ENCODE measurements at regions not wholly inside any gene's neighbourhood (a gene's known extent, or its start where the extent isn't known, plus 50 kb on each side); places are given as distances from the start of the nearest gene placed in this dataset.

DNA sequence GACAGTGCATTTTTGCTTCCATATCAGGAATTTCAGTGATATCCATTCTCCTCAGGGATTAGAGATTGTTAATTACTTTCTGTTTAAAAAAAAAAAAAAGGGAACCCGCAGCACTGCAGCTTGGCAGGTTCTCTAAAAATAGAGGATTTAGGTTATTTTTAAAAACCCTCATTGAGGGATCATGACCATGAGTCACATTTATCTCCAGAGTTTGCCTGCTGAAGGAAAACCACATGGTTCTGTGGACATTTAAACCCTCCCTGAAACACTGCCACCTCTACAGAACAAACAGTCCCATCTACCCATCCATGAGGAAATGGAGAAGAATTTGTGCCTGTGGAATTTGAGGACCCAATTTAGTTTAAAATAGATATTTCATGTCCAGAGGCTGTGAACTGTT, 66.2 kb upstream of the UBE2E1 start:
- H3K27ac ChIP-seq: peak overlapping the region in 2 of 12 donors; percentile 11 to 29

DNA sequence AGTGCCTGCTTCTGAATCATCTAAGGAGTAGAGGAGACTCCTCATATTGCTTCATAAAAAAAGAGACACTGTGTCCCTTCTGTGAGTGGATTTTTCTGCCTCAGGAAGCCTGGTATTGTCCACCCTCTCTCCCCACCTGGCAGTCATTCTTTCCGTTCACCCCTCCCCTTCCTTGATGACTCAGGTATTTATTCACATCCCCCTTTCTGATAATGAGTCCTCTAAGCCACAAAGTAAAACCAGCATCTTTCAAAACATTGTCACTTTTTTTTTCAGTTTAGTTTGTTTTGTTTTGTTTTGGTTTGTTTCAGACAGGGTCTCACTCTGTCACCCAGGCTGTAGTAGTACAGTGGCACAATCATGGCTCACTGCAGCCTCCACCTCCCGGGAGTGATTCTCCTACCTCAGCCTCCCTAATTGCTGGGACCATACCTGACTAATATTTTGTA, 65.2 kb upstream of the UBE2E1 start:
- DNase-seq (no peak), ATAC-seq (peak in 3 of 4 donors; percentile 68 to 77 (median 72))
- Histone ChIP-seq H3K9me3 (no peaks in the 10 kb centered on the region), H3K4me3 (no peak overlapping the region), H3K27me3 (no peaks in the 10 kb centered on the region), H3K36me3 (no peaks in the 10 kb centered on the region), H3K27ac (peak overlapping the region in 5 of 12 donors; percentile 5 to 79 (median 51)), H3K4me1 (peaks cover 5 to 30% (median 17%) of the 10 kb centered on the region in 12 donors)
- no peak for TF ChIP-seq POLR2A (IDR thresholded peaks at IDR 0.05)
- TF ChIP-seq, protein P1, sequence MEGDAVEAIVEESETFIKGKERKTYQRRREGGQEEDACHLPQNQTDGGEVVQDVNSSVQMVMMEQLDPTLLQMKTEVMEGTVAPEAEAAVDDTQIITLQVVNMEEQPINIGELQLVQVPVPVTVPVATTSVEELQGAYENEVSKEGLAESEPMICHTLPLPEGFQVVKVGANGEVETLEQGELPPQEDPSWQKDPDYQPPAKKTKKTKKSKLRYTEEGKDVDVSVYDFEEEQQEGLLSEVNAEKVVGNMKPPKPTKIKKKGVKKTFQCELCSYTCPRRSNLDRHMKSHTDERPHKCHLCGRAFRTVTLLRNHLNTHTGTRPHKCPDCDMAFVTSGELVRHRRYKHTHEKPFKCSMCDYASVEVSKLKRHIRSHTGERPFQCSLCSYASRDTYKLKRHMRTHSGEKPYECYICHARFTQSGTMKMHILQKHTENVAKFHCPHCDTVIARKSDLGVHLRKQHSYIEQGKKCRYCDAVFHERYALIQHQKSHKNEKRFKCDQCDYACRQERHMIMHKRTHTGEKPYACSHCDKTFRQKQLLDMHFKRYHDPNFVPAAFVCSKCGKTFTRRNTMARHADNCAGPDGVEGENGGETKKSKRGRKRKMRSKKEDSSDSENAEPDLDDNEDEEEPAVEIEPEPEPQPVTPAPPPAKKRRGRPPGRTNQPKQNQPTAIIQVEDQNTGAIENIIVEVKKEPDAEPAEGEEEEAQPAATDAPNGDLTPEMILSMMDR (IDR thresholded peaks at IDR 0.05): no peak
- WGBS, 4 donors: 67 to 80% (median 73%) methylated on average over 2 of the region's 2 CpGs
- intact Hi-C loops (cut with DNase I): no loop called here

More for the DNA sequence above, 66.2 kb upstream of the UBE2E1 start:
- no peak for DNase-seq
- intact Hi-C loops (cut with DNase I): no loop called here
- no peaks in the 10 kb centered on the region for H3K36me3 ChIP-seq
- no peak for TF ChIP-seq POLR2A (IDR thresholded peaks at IDR 0.05)
- TF ChIP-seq, protein P1 (IDR thresholded peaks at IDR 0.05): no peak
- 7 to 21% (median 12%) methylated on average over 1 of the region's 1 CpG for WGBS, 4 donors
- no peak overlapping the region for H3K4me3 ChIP-seq
- peaks cover 5 to 39% (median 17%) of the 10 kb centered on the region in 12 donors for H3K4me1 ChIP-seq
- no peaks in the 10 kb centered on the region for H3K27me3 ChIP-seq
- ATAC-seq: peak in 3 of 4 donors; percentile 53 to 72 (median 53)
- H3K9me3 ChIP-seq: no peaks in the 10 kb centered on the region

DNA sequence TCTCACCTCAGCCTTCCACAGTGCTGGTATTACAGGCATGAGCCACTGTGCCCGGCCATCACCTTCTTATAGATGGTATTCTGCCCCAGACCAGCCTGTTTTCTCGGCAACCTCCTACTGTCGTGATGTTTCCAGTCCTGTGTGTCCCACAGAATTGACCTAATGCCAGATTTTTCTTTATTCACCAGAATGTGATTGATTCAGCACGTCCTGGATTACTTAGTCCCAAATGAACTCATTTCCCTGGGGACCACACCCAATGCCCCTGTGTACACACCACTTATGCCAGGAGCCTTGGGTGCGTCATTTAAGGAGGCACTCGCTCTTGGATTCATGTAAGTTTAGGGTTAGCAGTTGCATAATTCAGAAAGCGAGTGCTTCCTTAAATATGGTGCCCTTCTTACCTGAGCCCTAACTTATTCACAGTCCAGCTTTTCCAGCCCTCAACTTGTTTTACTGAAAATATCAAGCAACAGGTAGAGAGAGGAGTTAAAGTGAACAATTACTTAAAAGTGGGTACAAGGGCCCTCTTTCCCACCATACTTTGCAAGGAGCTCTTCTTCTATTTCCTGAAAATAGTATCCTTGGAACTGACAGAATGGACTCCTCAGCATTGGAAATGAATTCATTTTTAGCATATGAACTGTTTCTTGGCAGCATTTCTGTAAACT, 64.6 kb upstream of the UBE2E1 start:
- WGBS, 4 donors: 69 to 85% (median 78%) methylated on average over 7 of the region's 7 CpGs
- intact Hi-C loops (cut with DNase I): no loop called here
- peak in 1 of 5 donors; percentile 48 for DNase-seq
- Histone ChIP-seq H3K27me3 (no peaks in the 10 kb centered on the region), H3K36me3 (no peaks in the 10 kb centered on the region), H3K4me1 (peaks cover 5 to 28% (median 15%) of the 10 kb centered on the region in 12 donors), H3K9me3 (no peaks in the 10 kb centered on the region), H3K4me3 (no peak overlapping the region), H3K27ac (peak overlapping the region in 6 of 12 donors; percentile 3 to 79 (median 48))
- TF ChIP-seq POLR2A (IDR thresholded peaks at IDR 0.05): no peak
- TF ChIP-seq, protein P1 (IDR thresholded peaks at IDR 0.05): no peak
- ATAC-seq: peak in 3 of 4 donors; percentile 17 to 73 (median 63)

DNA sequence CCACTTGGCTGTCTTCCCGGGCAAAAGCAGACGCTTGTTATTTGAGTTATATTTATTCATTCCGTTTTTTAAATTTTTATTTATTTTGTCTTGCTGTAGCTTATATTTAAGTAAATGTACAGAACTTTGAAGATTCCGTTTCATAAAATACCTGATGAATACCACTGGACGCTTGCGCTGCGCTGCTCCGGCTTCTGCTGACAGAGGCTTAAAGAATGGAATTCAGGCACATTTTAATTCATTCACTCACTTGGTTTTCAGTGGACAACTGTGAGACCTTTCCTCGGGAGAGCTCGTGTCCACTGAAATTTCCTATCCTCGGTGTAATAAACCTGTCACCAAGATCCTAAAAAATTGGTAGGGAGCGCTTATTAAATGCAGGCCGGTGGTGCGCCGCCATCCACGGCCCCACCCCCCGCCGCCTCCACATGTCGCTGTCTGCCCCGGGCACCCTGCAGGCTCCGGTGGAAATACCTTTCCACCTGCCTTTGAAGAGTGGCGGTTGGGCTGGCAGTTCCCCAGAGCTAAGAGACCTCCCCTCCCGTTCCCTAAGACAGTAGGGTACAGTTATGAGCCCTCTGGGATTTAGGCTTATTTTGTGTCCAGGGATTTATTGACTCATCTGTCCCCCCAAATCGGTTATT, 62.5 kb upstream of the UBE2E1 start:
- 65 to 75% (median 73%) methylated on average over 24 of the region's 24 CpGs for WGBS, 4 donors
- H3K4me1 ChIP-seq: peaks cover 5 to 49% (median 14%) of the 10 kb centered on the region in 12 donors
- ATAC-seq (no peak), DNase-seq (no peak)
- H3K36me3 ChIP-seq: no peaks in the 10 kb centered on the region
- TF ChIP-seq, protein P1 (IDR thresholded peaks at IDR 0.05): no peak
- no peak for TF ChIP-seq POLR2A (IDR thresholded peaks at IDR 0.05)
- H3K4me3 ChIP-seq: no peak overlapping the region
- intact Hi-C loops (cut with DNase I): no loop called here
- H3K27me3 ChIP-seq: no peaks in the 10 kb centered on the region
- no peak overlapping the region for H3K27ac ChIP-seq
- H3K9me3 ChIP-seq: no peaks in the 10 kb centered on the region

Data from heart left ventricle (tissue), 16 donors.